Central memory CD8-positive, alpha-beta T cell (primary cell): ENCODE measurements at regions not wholly inside any gene's neighbourhood (a gene's known extent, or its start where the extent isn't known, plus 50 kb on each side); places are given as distances from the start of the nearest gene placed in this dataset.

Experiments
- ATAC-seq: fragments of 150-1000 bp; cut with Tn5 transposase; replicated peaks from 2 replicates; pipeline ENCODE4 v1.10.0; 2022; ENCODE audit warnings: mild to moderate bottlenecking, moderate FRiP score, moderate number of reproducible peaks; ENCODE audit not compliant: poor library complexity, severe bottlenecking; ENCODE audit errors: extremely low read depth
- DNase-seq, 2 donors: peaks; one replicate each; pipeline ENCODE4 v3.0.0; 2021; ENCODE audit warnings: low spot score in 2 of 2
- H3K27ac Mint-ChIP-seq: one replicate; pipeline ENCODE4 v1.8.0; 2022; ENCODE audit warnings: low read depth, mild to moderate bottlenecking, moderate library complexity, mixed read lengths
- H3K27me3 Mint-ChIP-seq: one replicate; pipeline ENCODE4 v1.8.0; 2022; ENCODE audit warnings: mixed read lengths
- H3K36me3 Mint-ChIP-seq: one replicate; pipeline ENCODE4 v1.8.0; 2022; ENCODE audit warnings: mild to moderate bottlenecking, moderate library complexity, mixed read lengths; ENCODE audit not compliant: insufficient read depth
- H3K4me1 Mint-ChIP-seq: one replicate; pipeline ENCODE4 v1.8.0; 2022; ENCODE audit warnings: mixed read lengths
- H3K4me3 Mint-ChIP-seq: one replicate; pipeline ENCODE4 v1.8.0; 2022; ENCODE audit warnings: mild to moderate bottlenecking, moderate library complexity, mixed read lengths
- H3K9me3 Mint-ChIP-seq: one replicate; pipeline ENCODE4 v1.8.0; 2022; ENCODE audit warnings: mixed read lengths

GRCh38 chr2:236341067-236341466, 76.9 kb upstream of the ASB18 start:
- Mint-ChIP-seq H3K27ac (no peak overlapping the region), H3K4me3 (no peak overlapping the region), H3K4me1 (no peaks in the 10 kb centered on the region), H3K9me3 (no peaks in the 10 kb centered on the region), H3K27me3 (peaks cover 41% of the 10 kb centered on the region), H3K36me3 (no peaks in the 10 kb centered on the region)
- DNase-seq (no peak), ATAC-seq (no peak)

GRCh38 chr2:236341721-236342120, 77.5 kb upstream of the ASB18 start:
- DNase-seq: no peak
- Mint-ChIP-seq H3K4me3 (no peak overlapping the region), H3K36me3 (no peaks in the 10 kb centered on the region), H3K4me1 (no peaks in the 10 kb centered on the region), H3K27ac (no peak overlapping the region), H3K9me3 (no peaks in the 10 kb centered on the region), H3K27me3 (peaks cover 46% of the 10 kb centered on the region)
- no peak for ATAC-seq

- DNase-seq (no peak), ATAC-seq (no peak)
- Mint-ChIP-seq H3K4me3 (no peak overlapping the region), H3K27ac (no peak overlapping the region), H3K4me1 (no peaks in the 10 kb centered on the region), H3K36me3 (no peaks in the 10 kb centered on the region), H3K9me3 (no peaks in the 10 kb centered on the region), H3K27me3 (peaks cover 43% of the 10 kb centered on the region)
Observed at GRCh38 chr2:236342507-236342906, 78.3 kb upstream of the ASB18 start.

GRCh38 chr2:236342951-236343350, 78.7 kb upstream of the ASB18 start:
- ATAC-seq: no peak
- peaks cover 43% of the 10 kb centered on the region for H3K27me3 Mint-ChIP-seq
- no peak overlapping the region for H3K27ac Mint-ChIP-seq
- H3K4me3 Mint-ChIP-seq: no peak overlapping the region
- DNase-seq: no peak
- no peaks in the 10 kb centered on the region for H3K9me3 Mint-ChIP-seq
- no peaks in the 10 kb centered on the region for H3K4me1 Mint-ChIP-seq
- no peaks in the 10 kb centered on the region for H3K36me3 Mint-ChIP-seq

GRCh38 chr2:236343400-236344161, 79.4 kb upstream of the ASB18 start:
- DNase-seq: peak in 1 of 2 donors; percentile 35
- peaks cover 43% of the 10 kb centered on the region for H3K27me3 Mint-ChIP-seq

GRCh38 chr2:236344446-236344845, 80.2 kb upstream of the ASB18 start:
- H3K4me3 Mint-ChIP-seq: no peak overlapping the region
- no peak overlapping the region for H3K27ac Mint-ChIP-seq
- DNase-seq: no peak
- H3K27me3 Mint-ChIP-seq: peaks cover 44% of the 10 kb centered on the region
- H3K36me3 Mint-ChIP-seq: no peaks in the 10 kb centered on the region
- no peak for ATAC-seq
- no peaks in the 10 kb centered on the region for H3K4me1 Mint-ChIP-seq
- H3K9me3 Mint-ChIP-seq: no peaks in the 10 kb centered on the region

More at GRCh38 chr2:236343400-236344161, 79.4 kb upstream of the ASB18 start:
- no peaks in the 10 kb centered on the region for H3K36me3 Mint-ChIP-seq
- no peak overlapping the region for H3K4me3 Mint-ChIP-seq
- H3K27ac Mint-ChIP-seq: no peak overlapping the region
- ATAC-seq: no peak
- H3K9me3 Mint-ChIP-seq: no peaks in the 10 kb centered on the region
- H3K4me1 Mint-ChIP-seq: no peaks in the 10 kb centered on the region

- H3K36me3 Mint-ChIP-seq: no peaks in the 10 kb centered on the region
- H3K4me3 Mint-ChIP-seq: no peak overlapping the region
- DNase-seq (no peak), ATAC-seq (no peak)
- no peak overlapping the region for H3K27ac Mint-ChIP-seq
- H3K4me1 Mint-ChIP-seq: no peaks in the 10 kb centered on the region
- peaks cover 45% of the 10 kb centered on the region for H3K27me3 Mint-ChIP-seq
- H3K9me3 Mint-ChIP-seq: no peaks in the 10 kb centered on the region
Observed at GRCh38 chr2:236345081-236345714, 81.0 kb upstream of the ASB18 start.

GRCh38 chr2:236346366-236346765, 82.2 kb upstream of the ASB18 start:
- Mint-ChIP-seq H3K4me1 (no peaks in the 10 kb centered on the region), H3K27me3 (peaks cover 49% of the 10 kb centered on the region), H3K27ac (no peak overlapping the region), H3K36me3 (no peaks in the 10 kb centered on the region), H3K9me3 (no peaks in the 10 kb centered on the region), H3K4me3 (no peak overlapping the region)
- ATAC-seq: no peak
- no peak for DNase-seq

- H3K9me3 Mint-ChIP-seq: no peaks in the 10 kb centered on the region
- DNase-seq (no peak), ATAC-seq (no peak)
- peaks cover 4% of the 10 kb centered on the region for H3K36me3 Mint-ChIP-seq
- H3K4me3 Mint-ChIP-seq: no peak overlapping the region
- H3K27me3 Mint-ChIP-seq: peaks cover 55% of the 10 kb centered on the region
- H3K4me1 Mint-ChIP-seq: peaks cover 5% of the 10 kb centered on the region
- no peak overlapping the region for H3K27ac Mint-ChIP-seq
Observed at GRCh38 chr2:236348279-236348678, 84.1 kb upstream of the ASB18 start.

GRCh38 chr2:236348976-236349375, 84.8 kb upstream of the ASB18 start:
- DNase-seq (no peak), ATAC-seq (no peak)
- no peak overlapping the region for H3K4me3 Mint-ChIP-seq
- peaks cover 55% of the 10 kb centered on the region for H3K27me3 Mint-ChIP-seq
- no peak overlapping the region for H3K27ac Mint-ChIP-seq
- peaks cover 5% of the 10 kb centered on the region for H3K4me1 Mint-ChIP-seq
- H3K36me3 Mint-ChIP-seq: peaks cover 4% of the 10 kb centered on the region
- no peaks in the 10 kb centered on the region for H3K9me3 Mint-ChIP-seq

GRCh38 chr2:236350426-236350825, 86.2 kb upstream of the ASB18 start:
- H3K9me3 Mint-ChIP-seq: no peaks in the 10 kb centered on the region
- DNase-seq: no peak
- peaks cover 4% of the 10 kb centered on the region for H3K36me3 Mint-ChIP-seq
- peaks cover 5% of the 10 kb centered on the region for H3K4me1 Mint-ChIP-seq
- H3K27ac Mint-ChIP-seq: no peak overlapping the region
- peaks cover 55% of the 10 kb centered on the region for H3K27me3 Mint-ChIP-seq
- no peak for ATAC-seq
- no peak overlapping the region for H3K4me3 Mint-ChIP-seq

- ATAC-seq (no peak), DNase-seq (no peak)
- Mint-ChIP-seq H3K27ac (no peak overlapping the region), H3K9me3 (no peaks in the 10 kb centered on the region), H3K4me3 (no peak overlapping the region), H3K4me1 (peaks cover 5% of the 10 kb centered on the region), H3K36me3 (peaks cover 4% of the 10 kb centered on the region), H3K27me3 (peaks cover 42% of the 10 kb centered on the region)
Observed at GRCh38 chr2:236351966-236352525, 87.8 kb upstream of the ASB18 start.
